ENCODE measurements at regions not wholly inside any gene's neighbourhood (a gene's known extent, or its start where the extent isn't known, plus 50 kb on each side); places are given as distances from the start of the nearest gene placed in this dataset.

DNA sequence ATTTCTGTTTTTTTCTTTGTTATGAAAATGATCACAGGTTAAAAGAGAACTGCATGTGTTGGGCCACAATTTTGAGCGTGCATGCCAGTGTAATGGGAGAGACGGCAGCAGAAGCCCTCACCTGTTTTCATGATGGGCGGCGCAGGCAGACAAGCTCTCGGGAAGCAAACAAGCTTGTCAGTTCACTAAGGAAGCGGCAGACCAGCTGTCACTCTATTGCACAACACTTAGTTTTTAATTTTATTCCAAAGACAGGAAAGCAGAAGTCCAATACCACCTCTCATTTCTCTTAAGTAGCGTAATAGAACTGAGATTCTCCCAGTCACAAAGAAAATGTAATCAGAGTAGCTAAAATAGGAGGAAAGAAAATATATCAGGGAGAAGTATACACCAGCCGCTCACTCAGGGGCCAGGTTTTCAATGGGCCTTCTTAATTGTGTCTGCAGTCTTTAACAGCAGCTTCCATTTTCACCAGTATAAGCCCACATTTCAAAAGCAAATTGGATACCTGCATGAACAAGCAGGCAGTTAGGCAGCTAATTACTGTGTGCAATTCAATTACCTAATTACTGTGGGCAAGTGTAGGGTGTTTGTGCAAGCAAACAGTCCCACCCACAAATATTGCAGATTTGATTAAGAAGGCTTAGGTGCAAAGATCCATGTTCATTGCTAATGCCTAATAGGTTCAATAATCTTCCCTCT, 711.4 kb downstream of the DIAPH3 start:
- TF ChIP-seq, protein P1, sequence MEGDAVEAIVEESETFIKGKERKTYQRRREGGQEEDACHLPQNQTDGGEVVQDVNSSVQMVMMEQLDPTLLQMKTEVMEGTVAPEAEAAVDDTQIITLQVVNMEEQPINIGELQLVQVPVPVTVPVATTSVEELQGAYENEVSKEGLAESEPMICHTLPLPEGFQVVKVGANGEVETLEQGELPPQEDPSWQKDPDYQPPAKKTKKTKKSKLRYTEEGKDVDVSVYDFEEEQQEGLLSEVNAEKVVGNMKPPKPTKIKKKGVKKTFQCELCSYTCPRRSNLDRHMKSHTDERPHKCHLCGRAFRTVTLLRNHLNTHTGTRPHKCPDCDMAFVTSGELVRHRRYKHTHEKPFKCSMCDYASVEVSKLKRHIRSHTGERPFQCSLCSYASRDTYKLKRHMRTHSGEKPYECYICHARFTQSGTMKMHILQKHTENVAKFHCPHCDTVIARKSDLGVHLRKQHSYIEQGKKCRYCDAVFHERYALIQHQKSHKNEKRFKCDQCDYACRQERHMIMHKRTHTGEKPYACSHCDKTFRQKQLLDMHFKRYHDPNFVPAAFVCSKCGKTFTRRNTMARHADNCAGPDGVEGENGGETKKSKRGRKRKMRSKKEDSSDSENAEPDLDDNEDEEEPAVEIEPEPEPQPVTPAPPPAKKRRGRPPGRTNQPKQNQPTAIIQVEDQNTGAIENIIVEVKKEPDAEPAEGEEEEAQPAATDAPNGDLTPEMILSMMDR (IDR thresholded peaks at IDR 0.05): no peak
- no peak for TF ChIP-seq POLR2A (IDR thresholded peaks at IDR 0.05)

Measured in sigmoid colon (tissue), 3 donors.